ENCODE measurements at regions not wholly inside any gene's neighbourhood (a gene's known extent, or its start where the extent isn't known, plus 50 kb on each side); places are given as distances from the start of the nearest gene placed in this dataset.

DNA sequence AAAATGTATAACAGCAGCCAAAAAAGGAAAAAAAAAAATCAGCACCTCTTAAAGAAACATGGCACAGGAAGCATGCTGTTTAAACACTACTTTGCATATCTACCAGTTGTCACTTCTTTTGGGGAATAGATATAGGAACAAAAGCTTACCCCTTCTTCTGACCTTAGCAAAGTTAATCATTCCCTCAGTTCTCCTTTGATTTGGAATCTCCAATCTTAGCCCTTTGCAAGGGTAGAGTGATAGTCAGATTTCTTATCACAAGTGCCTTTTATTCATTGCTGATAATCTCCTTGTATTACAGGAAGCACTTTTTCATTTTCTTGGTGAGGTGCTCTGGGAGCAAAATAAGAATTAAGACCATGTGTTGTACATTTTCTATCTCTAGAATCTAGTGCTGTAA lies 1327.6 kb downstream of the OLFM4 start:
- no peak overlapping the region for H3K9ac ChIP-seq (ENCODE audit: low read depth in 1 of 2, low read length in 2 of 2)
- no peak overlapping the region for H3K4me3 ChIP-seq (ENCODE audit: low read depth in 1 of 3, low read length in 3 of 3)
- no peaks in the 10 kb centered on the region for H3K9me3 ChIP-seq (ENCODE audit: control insufficient read depth in 4 of 4, low read length in 3 of 4)
- H3K27ac ChIP-seq (ENCODE audit: low read depth in 1 of 2, low read length in 2 of 2): no peak overlapping the region
- H3K27me3 ChIP-seq (ENCODE audit: control insufficient read depth in 4 of 4, insufficient read depth in 4 of 4, low read length in 3 of 4): no peaks in the 10 kb centered on the region
- DNase-seq (ENCODE audit: low spot score): no peak
- H3K36me3 ChIP-seq (ENCODE audit: control insufficient read depth in 4 of 4, insufficient read depth in 3 of 4, low read depth in 1 of 4, low read length in 3 of 4): no peaks in the 10 kb centered on the region
- H3K4me1 ChIP-seq (ENCODE audit: control insufficient read depth in 4 of 4, insufficient read depth in 4 of 4, low read length in 3 of 4): no peaks in the 10 kb centered on the region
- TF ChIP-seq TAF1 (conservative IDR thresholded peaks at IDR 0.05) (no peak), RXRA (IDR thresholded peaks at IDR 0.05) (no peak), SP1 (IDR thresholded peaks at IDR 0.05) (no peak)
- TF ChIP-seq, protein P1, sequence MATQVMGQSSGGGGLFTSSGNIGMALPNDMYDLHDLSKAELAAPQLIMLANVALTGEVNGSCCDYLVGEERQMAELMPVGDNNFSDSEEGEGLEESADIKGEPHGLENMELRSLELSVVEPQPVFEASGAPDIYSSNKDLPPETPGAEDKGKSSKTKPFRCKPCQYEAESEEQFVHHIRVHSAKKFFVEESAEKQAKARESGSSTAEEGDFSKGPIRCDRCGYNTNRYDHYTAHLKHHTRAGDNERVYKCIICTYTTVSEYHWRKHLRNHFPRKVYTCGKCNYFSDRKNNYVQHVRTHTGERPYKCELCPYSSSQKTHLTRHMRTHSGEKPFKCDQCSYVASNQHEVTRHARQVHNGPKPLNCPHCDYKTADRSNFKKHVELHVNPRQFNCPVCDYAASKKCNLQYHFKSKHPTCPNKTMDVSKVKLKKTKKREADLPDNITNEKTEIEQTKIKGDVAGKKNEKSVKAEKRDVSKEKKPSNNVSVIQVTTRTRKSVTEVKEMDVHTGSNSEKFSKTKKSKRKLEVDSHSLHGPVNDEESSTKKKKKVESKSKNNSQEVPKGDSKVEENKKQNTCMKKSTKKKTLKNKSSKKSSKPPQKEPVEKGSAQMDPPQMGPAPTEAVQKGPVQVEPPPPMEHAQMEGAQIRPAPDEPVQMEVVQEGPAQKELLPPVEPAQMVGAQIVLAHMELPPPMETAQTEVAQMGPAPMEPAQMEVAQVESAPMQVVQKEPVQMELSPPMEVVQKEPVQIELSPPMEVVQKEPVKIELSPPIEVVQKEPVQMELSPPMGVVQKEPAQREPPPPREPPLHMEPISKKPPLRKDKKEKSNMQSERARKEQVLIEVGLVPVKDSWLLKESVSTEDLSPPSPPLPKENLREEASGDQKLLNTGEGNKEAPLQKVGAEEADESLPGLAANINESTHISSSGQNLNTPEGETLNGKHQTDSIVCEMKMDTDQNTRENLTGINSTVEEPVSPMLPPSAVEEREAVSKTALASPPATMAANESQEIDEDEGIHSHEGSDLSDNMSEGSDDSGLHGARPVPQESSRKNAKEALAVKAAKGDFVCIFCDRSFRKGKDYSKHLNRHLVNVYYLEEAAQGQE (IDR thresholded peaks at IDR 0.05): no peak

DNA sequence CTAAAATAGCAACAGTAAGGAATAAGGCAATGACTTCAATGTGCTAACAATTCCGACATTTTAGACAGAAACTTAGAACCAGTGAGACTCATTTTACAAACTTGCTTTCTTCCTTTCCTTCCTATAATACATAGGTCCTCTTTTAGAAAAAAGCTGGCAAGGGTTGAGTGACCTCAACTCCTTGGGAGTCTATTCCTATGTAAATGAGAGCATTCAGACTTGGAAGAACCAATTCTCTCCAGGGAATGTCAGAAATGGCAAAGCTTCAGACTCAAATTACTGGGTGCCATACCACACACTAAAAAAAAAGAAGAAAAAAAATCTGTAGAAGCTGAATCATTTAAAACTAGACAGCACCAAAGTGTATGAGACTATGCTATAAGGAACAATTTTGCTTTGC lies 1328.2 kb downstream of the OLFM4 start:
- H3K4me3 ChIP-seq (ENCODE audit: low read depth in 1 of 3, low read length in 3 of 3): no peak overlapping the region
- 77% methylated on average over 1 of the region's 1 CpG for WGBS
- TF ChIP-seq RAD21 (IDR thresholded peaks at IDR 0.05): no peak
- no peak for TF ChIP-seq HNF4G (IDR thresholded peaks at IDR 0.05)
- TF ChIP-seq, protein P2, sequence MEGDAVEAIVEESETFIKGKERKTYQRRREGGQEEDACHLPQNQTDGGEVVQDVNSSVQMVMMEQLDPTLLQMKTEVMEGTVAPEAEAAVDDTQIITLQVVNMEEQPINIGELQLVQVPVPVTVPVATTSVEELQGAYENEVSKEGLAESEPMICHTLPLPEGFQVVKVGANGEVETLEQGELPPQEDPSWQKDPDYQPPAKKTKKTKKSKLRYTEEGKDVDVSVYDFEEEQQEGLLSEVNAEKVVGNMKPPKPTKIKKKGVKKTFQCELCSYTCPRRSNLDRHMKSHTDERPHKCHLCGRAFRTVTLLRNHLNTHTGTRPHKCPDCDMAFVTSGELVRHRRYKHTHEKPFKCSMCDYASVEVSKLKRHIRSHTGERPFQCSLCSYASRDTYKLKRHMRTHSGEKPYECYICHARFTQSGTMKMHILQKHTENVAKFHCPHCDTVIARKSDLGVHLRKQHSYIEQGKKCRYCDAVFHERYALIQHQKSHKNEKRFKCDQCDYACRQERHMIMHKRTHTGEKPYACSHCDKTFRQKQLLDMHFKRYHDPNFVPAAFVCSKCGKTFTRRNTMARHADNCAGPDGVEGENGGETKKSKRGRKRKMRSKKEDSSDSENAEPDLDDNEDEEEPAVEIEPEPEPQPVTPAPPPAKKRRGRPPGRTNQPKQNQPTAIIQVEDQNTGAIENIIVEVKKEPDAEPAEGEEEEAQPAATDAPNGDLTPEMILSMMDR (IDR thresholded peaks at IDR 0.05; ENCODE audit: low read depth, low read length, missing input control): no peak
- TF ChIP-seq GABPA (IDR thresholded peaks at IDR 0.05 in 1 of 2, conservative IDR thresholded peaks at IDR 0.05 in 1 of 2): no peak
- TF ChIP-seq EGR1 (IDR thresholded peaks at IDR 0.05; ENCODE audit: low read depth in 2 of 2): no peak
- H3K27ac ChIP-seq (ENCODE audit: low read depth in 1 of 2, low read length in 2 of 2): no peak overlapping the region
- H3K36me3 ChIP-seq (ENCODE audit: control insufficient read depth in 4 of 4, insufficient read depth in 3 of 4, low read depth in 1 of 4, low read length in 3 of 4): no peaks in the 10 kb centered on the region
- no peaks in the 10 kb centered on the region for H3K4me1 ChIP-seq (ENCODE audit: control insufficient read depth in 4 of 4, insufficient read depth in 4 of 4, low read length in 3 of 4)
- no peaks in the 10 kb centered on the region for H3K27me3 ChIP-seq (ENCODE audit: control insufficient read depth in 4 of 4, insufficient read depth in 4 of 4, low read length in 3 of 4)
- H3K9ac ChIP-seq (ENCODE audit: low read depth in 1 of 2, low read length in 2 of 2): no peak overlapping the region
- no peak for DNase-seq (ENCODE audit: low spot score)
- H3K9me3 ChIP-seq (ENCODE audit: control insufficient read depth in 4 of 4, low read length in 3 of 4): no peaks in the 10 kb centered on the region

DNA sequence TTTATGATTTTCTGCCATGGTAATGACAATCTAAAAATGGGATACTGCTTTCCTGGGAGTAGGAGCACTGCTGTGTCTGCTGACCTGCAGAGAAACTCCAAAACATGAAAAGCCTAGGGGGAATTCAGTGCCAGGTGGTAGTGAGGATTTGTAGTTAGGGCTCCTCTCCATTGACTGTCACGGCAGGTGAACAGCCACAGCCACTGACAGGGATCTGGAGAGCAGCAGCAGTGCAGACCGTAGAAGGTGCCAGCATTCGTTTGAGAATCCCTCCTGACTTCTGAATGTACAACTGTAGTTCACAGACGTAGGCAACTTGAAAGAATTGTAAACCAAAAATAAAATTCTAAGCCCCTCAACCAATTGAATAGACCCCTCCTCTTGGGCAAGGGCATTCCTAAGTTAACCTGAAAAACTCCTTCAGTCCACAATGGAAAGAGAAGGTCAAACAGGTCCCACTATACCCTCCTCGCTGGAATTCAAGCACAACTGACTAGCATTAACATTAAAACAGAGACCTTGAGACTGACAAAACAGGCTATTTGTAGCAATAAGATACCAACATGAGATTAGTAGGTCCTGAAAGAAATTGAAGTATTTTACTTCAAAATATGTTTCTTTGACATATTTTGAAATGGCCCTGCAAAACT lies 1328.8 kb downstream of the OLFM4 start:
- H3K4me3 ChIP-seq (ENCODE audit: low read depth in 1 of 3, low read length in 3 of 3): no peak overlapping the region
- TF ChIP-seq HNF4A (conservative IDR thresholded peaks at IDR 0.05): no peak
- TF ChIP-seq JUND (IDR thresholded peaks at IDR 0.05): no peak
- TF ChIP-seq RAD21 (IDR thresholded peaks at IDR 0.05): no peak
- TF ChIP-seq, protein P1 (IDR thresholded peaks at IDR 0.05): no peak
- TF ChIP-seq, protein P3, sequence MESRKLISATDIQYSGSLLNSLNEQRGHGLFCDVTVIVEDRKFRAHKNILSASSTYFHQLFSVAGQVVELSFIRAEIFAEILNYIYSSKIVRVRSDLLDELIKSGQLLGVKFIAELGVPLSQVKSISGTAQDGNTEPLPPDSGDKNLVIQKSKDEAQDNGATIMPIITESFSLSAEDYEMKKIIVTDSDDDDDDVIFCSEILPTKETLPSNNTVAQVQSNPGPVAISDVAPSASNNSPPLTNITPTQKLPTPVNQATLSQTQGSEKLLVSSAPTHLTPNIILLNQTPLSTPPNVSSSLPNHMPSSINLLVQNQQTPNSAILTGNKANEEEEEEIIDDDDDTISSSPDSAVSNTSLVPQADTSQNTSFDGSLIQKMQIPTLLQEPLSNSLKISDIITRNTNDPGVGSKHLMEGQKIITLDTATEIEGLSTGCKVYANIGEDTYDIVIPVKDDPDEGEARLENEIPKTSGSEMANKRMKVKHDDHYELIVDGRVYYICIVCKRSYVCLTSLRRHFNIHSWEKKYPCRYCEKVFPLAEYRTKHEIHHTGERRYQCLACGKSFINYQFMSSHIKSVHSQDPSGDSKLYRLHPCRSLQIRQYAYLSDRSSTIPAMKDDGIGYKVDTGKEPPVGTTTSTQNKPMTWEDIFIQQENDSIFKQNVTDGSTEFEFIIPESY (IDR thresholded peaks at IDR 0.05): no peak
- TF ChIP-seq RXRA (IDR thresholded peaks at IDR 0.05): no peak
- TF ChIP-seq FOXA2 (IDR thresholded peaks at IDR 0.05): no peak
- TF ChIP-seq GABPA (IDR thresholded peaks at IDR 0.05 in 1 of 2, conservative IDR thresholded peaks at IDR 0.05 in 1 of 2): no peak
- TF ChIP-seq FOXA1 (IDR thresholded peaks at IDR 0.05): no peak
- no peak for TF ChIP-seq SP1 (IDR thresholded peaks at IDR 0.05)
- TF ChIP-seq, protein P4, sequence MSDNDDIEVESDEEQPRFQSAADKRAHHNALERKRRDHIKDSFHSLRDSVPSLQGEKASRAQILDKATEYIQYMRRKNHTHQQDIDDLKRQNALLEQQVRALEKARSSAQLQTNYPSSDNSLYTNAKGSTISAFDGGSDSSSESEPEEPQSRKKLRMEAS (IDR thresholded peaks at IDR 0.05): no peak
- TF ChIP-seq, protein P5, sequence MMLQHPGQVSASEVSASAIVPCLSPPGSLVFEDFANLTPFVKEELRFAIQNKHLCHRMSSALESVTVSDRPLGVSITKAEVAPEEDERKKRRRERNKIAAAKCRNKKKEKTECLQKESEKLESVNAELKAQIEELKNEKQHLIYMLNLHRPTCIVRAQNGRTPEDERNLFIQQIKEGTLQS (IDR thresholded peaks at IDR 0.05): no peak
- no peak overlapping the region for H3K9ac ChIP-seq (ENCODE audit: low read depth in 1 of 2, low read length in 2 of 2)
- no peaks in the 10 kb centered on the region for H3K27me3 ChIP-seq (ENCODE audit: control insufficient read depth in 4 of 4, insufficient read depth in 4 of 4, low read length in 3 of 4)
- H3K27ac ChIP-seq (ENCODE audit: low read depth in 1 of 2, low read length in 2 of 2): no peak overlapping the region
- 67% methylated on average over 5 of the region's 5 CpGs for WGBS
- H3K9me3 ChIP-seq (ENCODE audit: control insufficient read depth in 4 of 4, low read length in 3 of 4): no peaks in the 10 kb centered on the region
- H3K4me1 ChIP-seq (ENCODE audit: control insufficient read depth in 4 of 4, insufficient read depth in 4 of 4, low read length in 3 of 4): no peaks in the 10 kb centered on the region
- no peak for DNase-seq (ENCODE audit: low spot score)
- H3K36me3 ChIP-seq (ENCODE audit: control insufficient read depth in 4 of 4, insufficient read depth in 3 of 4, low read depth in 1 of 4, low read length in 3 of 4): no peaks in the 10 kb centered on the region
